Activated CD4-positive, alpha-beta T cell treated with anti-CD3 and anti-CD28 coated beads, Interleukin-2, amount 50 U/mL, for 48 hours (primary cell): ENCODE measurements at regions not wholly inside any gene's neighbourhood (a gene's known extent, or its start where the extent isn't known, plus 50 kb on each side); places are given as distances from the start of the nearest gene placed in this dataset.

Experiments
- DNase-seq, 2 experiments: peaks; one replicate each; pipeline ENCODE4 v3.0.0-alpha.2; 2020

DNA sequence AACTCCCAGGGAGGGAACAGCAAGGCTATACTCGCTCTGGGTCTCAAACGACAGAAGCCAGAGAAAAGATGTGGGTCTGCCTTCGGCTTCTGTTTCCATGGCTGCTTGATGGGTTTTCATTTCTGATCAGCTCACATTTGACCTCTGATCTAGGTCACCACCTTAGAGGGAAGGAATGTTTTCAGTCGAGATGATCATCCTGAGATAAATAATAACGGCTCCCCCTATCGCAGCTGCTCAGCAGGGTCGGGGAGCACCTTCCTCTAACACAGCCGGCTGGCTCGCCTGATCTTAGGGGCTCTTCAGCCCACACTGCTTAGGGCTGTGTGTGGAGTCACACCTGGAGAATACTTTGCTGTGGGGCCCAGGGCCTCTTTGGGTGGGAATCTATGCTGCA is 53.1 kb upstream of the ZNF648 start:
- no peak for DNase-seq

DNA sequence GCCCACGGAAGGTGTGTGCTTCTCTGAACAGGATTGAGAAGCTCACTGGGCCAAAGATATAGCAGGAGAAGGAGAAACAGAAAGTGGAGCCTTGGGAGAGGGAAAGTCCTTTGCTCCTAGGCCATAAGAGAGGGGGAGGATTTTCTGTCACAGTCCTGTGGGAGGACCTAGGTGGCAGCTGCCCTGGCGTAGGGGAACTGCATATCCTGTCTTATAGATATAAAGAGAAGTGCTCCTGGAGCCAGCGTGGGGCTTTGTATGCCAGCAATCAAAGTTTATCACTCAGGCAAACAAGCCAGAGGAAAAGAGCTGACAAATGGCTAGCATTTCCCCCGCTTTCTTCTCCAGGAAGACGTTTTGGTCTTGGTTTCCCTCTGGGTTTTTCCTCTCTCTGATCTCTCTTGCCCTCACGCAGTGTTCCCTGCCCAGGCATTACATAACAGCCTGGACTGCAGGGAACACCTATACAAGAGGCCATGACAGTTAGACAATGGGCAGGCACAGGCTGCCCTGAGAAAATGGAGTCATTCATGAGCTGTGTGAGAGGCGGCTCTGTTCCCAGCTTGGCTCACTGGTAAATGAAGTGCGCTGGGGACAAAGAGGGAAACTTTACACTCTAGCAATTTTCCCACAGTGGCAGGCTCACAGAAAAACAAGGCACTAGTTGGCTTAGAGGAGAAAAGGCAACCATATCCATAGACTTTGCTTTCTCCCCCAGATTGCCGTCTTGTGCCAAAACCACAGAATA is 52.5 kb upstream of the ZNF648 start:
- no peak for DNase-seq

- no peak for DNase-seq
Observed at GRCh38 chr1:182111496-182111895, 50.0 kb upstream of the ZNF648 start.
